ENCODE measurements at regions not wholly inside any gene's neighbourhood (a gene's known extent, or its start where the extent isn't known, plus 50 kb on each side); places are given as distances from the start of the nearest gene placed in this dataset.

- Histone ChIP-seq H3K27ac (ENCODE audit: low read length) (no peak overlapping the region), H3K9me3 (ENCODE audit: control insufficient read depth, insufficient read depth, low read length) (no peaks in the 10 kb centered on the region), H3K4me3 (ENCODE audit: low read length) (no peak overlapping the region), H3K27me3 (ENCODE audit: control insufficient read depth, insufficient read depth, low read length) (no peaks in the 10 kb centered on the region), H3K4me1 (ENCODE audit: control insufficient read depth, insufficient read depth, low read length) (no peaks in the 10 kb centered on the region), H3K36me3 (ENCODE audit: control insufficient read depth, insufficient read depth, low read length) (no peaks in the 10 kb centered on the region)
- no peak for DNase-seq (ENCODE audit: low read depth, low spot score)
- WGBS (ENCODE audit: insufficient coverage, insufficient read length), result no CpG with 5 or more reads among the region's 1 CpG
Observed at GRCh38 chr1:57845041-57845440, 421.2 kb upstream of the DAB1 start.

DNA sequence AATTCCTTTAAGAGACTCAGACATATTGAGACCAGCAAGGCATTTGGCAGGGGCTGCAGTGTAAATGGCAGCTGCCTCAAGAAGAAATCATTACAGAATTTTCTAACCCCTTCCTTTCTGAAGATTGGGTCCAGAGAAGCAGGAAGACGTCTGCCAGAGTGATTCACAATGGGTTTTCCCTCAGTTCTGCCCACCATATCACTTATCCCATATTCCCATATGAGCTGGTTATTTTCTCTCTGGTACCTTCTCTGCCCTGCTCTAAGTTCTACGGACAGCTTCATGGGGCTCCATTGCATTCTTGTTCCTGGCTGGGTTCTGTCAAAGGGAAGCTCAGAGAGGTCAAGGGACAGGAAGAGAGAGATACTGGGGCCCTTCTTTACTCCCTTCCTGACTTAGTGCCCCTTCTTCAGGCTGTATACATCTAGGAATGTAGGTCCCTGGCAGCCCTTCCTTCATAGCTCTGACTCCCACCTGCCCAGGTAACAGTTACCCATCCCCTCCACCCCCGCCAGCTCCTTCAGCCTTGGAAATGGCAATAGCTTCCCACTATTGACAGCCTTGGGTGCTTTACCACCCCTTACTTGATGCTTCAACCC lies 420.6 kb upstream of the DAB1 start:
- no peak for DNase-seq (ENCODE audit: low read depth, low spot score)
- H3K27me3 ChIP-seq (ENCODE audit: control insufficient read depth, insufficient read depth, low read length), result no peaks in the 10 kb centered on the region
- WGBS (ENCODE audit: insufficient coverage, insufficient read length), result no CpG with 5 or more reads among the region's 3 CpGs
- no peaks in the 10 kb centered on the region for H3K4me1 ChIP-seq (ENCODE audit: control insufficient read depth, insufficient read depth, low read length)
- no peak overlapping the region for H3K27ac ChIP-seq (ENCODE audit: low read length)
- no peaks in the 10 kb centered on the region for H3K36me3 ChIP-seq (ENCODE audit: control insufficient read depth, insufficient read depth, low read length)
- no peaks in the 10 kb centered on the region for H3K9me3 ChIP-seq (ENCODE audit: control insufficient read depth, insufficient read depth, low read length)
- no peak overlapping the region for H3K4me3 ChIP-seq (ENCODE audit: low read length)

GRCh38 chr1:57843760-57844159 lies 419.9 kb upstream of the DAB1 start:
- H3K4me3 ChIP-seq (ENCODE audit: low read length), result no peak overlapping the region
- H3K4me1 ChIP-seq (ENCODE audit: control insufficient read depth, insufficient read depth, low read length), result no peaks in the 10 kb centered on the region
- no peaks in the 10 kb centered on the region for H3K27me3 ChIP-seq (ENCODE audit: control insufficient read depth, insufficient read depth, low read length)
- DNase-seq (ENCODE audit: low read depth, low spot score), result no peak
- H3K27ac ChIP-seq (ENCODE audit: low read length), result no peak overlapping the region
- no peaks in the 10 kb centered on the region for H3K9me3 ChIP-seq (ENCODE audit: control insufficient read depth, insufficient read depth, low read length)
- no peaks in the 10 kb centered on the region for H3K36me3 ChIP-seq (ENCODE audit: control insufficient read depth, insufficient read depth, low read length)

- Histone ChIP-seq H3K27ac (ENCODE audit: low read length) (no peak overlapping the region), H3K9me3 (ENCODE audit: control insufficient read depth, insufficient read depth, low read length) (no peaks in the 10 kb centered on the region), H3K4me3 (ENCODE audit: low read length) (no peak overlapping the region), H3K36me3 (ENCODE audit: control insufficient read depth, insufficient read depth, low read length) (no peaks in the 10 kb centered on the region), H3K4me1 (ENCODE audit: control insufficient read depth, insufficient read depth, low read length) (peaks cover 2% of the 10 kb centered on the region; the same call in 1 of the 2 replicates), H3K27me3 (ENCODE audit: control insufficient read depth, insufficient read depth, low read length) (no peaks in the 10 kb centered on the region)
- no CpG with 5 or more reads among the region's 1 CpG for WGBS (ENCODE audit: insufficient coverage, insufficient read length)
- DNase-seq (ENCODE audit: low read depth, low spot score), result no peak
Observed at GRCh38 chr1:57839526-57839925, 415.7 kb upstream of the DAB1 start.

GRCh38 chr1:57839067-57839466 lies 415.2 kb upstream of the DAB1 start:
- no peak overlapping the region for H3K27ac ChIP-seq (ENCODE audit: low read length)
- no peak overlapping the region for H3K4me3 ChIP-seq (ENCODE audit: low read length)
- no peak for DNase-seq (ENCODE audit: low read depth, low spot score)
- peaks cover 2% of the 10 kb centered on the region; the same call in 1 of the 2 replicates for H3K4me1 ChIP-seq (ENCODE audit: control insufficient read depth, insufficient read depth, low read length)
- H3K36me3 ChIP-seq (ENCODE audit: control insufficient read depth, insufficient read depth, low read length), result no peaks in the 10 kb centered on the region
- H3K9me3 ChIP-seq (ENCODE audit: control insufficient read depth, insufficient read depth, low read length), result no peaks in the 10 kb centered on the region
- no CpG with 5 or more reads among the region's 1 CpG for WGBS (ENCODE audit: insufficient coverage, insufficient read length)
- H3K27me3 ChIP-seq (ENCODE audit: control insufficient read depth, insufficient read depth, low read length), result no peaks in the 10 kb centered on the region

- Histone ChIP-seq H3K4me1 (ENCODE audit: control insufficient read depth, insufficient read depth, low read length) (peaks cover 6% of the 10 kb centered on the region; the same call in 1 of the 2 replicates), H3K9me3 (ENCODE audit: control insufficient read depth, insufficient read depth, low read length) (no peaks in the 10 kb centered on the region), H3K27ac (ENCODE audit: low read length) (no peak overlapping the region), H3K27me3 (ENCODE audit: control insufficient read depth, insufficient read depth, low read length) (no peaks in the 10 kb centered on the region), H3K36me3 (ENCODE audit: control insufficient read depth, insufficient read depth, low read length) (no peaks in the 10 kb centered on the region), H3K4me3 (ENCODE audit: low read length) (no peak overlapping the region)
- DNase-seq (ENCODE audit: low read depth, low spot score), result no peak
- no CpG with 5 or more reads among the region's 5 CpGs for WGBS (ENCODE audit: insufficient coverage, insufficient read length)
Observed at GRCh38 chr1:57835620-57836019, 411.8 kb upstream of the DAB1 start.

- Histone ChIP-seq H3K36me3 (ENCODE audit: control insufficient read depth, insufficient read depth, low read length) (no peaks in the 10 kb centered on the region), H3K27me3 (ENCODE audit: control insufficient read depth, insufficient read depth, low read length) (no peaks in the 10 kb centered on the region), H3K27ac (ENCODE audit: low read length) (no peak overlapping the region), H3K9me3 (ENCODE audit: control insufficient read depth, insufficient read depth, low read length) (no peaks in the 10 kb centered on the region), H3K4me1 (ENCODE audit: control insufficient read depth, insufficient read depth, low read length) (peaks cover 6% of the 10 kb centered on the region; the same call in 1 of the 2 replicates), H3K4me3 (ENCODE audit: low read length) (no peak overlapping the region)
- no peak for DNase-seq (ENCODE audit: low read depth, low spot score)
- WGBS (ENCODE audit: insufficient coverage, insufficient read length), result 100% methylated on average over 1 of the region's 2 CpGs
Observed at GRCh38 chr1:57833296-57833695, 409.4 kb upstream of the DAB1 start.

GRCh38 chr1:57832612-57833011 lies 408.8 kb upstream of the DAB1 start:
- Histone ChIP-seq H3K27ac (ENCODE audit: low read length) (no peak overlapping the region), H3K27me3 (ENCODE audit: control insufficient read depth, insufficient read depth, low read length) (no peaks in the 10 kb centered on the region), H3K4me1 (ENCODE audit: control insufficient read depth, insufficient read depth, low read length) (peaks cover 6% of the 10 kb centered on the region; the same call in 1 of the 2 replicates), H3K9me3 (ENCODE audit: control insufficient read depth, insufficient read depth, low read length) (no peaks in the 10 kb centered on the region), H3K36me3 (ENCODE audit: control insufficient read depth, insufficient read depth, low read length) (no peaks in the 10 kb centered on the region), H3K4me3 (ENCODE audit: low read length) (no peak overlapping the region)
- no peak for DNase-seq (ENCODE audit: low read depth, low spot score)

DNA sequence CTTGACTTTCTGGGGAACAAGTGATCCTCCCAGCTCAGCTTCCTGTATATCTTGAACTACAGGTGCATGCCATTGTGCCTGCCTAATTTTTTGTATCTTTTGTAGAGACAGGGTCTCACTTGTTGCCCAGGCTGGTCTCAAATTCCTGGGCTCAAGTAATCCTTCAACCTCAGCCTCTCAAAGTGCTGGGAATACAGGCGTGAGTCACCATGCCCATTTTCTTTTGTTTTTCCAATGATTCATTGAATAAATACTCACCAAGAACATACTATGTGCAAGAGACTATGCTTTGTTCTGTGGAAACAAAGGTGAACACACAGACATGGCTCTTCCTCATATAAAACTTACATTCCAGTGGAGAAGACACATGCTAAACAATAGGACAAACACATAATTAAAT lies 407.8 kb upstream of the DAB1 start:
- peaks cover 6% of the 10 kb centered on the region; the same call in 1 of the 2 replicates for H3K4me1 ChIP-seq (ENCODE audit: control insufficient read depth, insufficient read depth, low read length)
- H3K27ac ChIP-seq (ENCODE audit: low read length), result no peak overlapping the region
- H3K27me3 ChIP-seq (ENCODE audit: control insufficient read depth, insufficient read depth, low read length), result no peaks in the 10 kb centered on the region
- H3K9me3 ChIP-seq (ENCODE audit: control insufficient read depth, insufficient read depth, low read length), result no peaks in the 10 kb centered on the region
- H3K4me3 ChIP-seq (ENCODE audit: low read length), result no peak overlapping the region
- no peaks in the 10 kb centered on the region for H3K36me3 ChIP-seq (ENCODE audit: control insufficient read depth, insufficient read depth, low read length)
- WGBS (ENCODE audit: insufficient coverage, insufficient read length), result no CpG with 5 or more reads among the region's 1 CpG
- DNase-seq (ENCODE audit: low read depth, low spot score), result no peak

- Histone ChIP-seq H3K27ac (ENCODE audit: low read length) (no peak overlapping the region), H3K4me3 (ENCODE audit: low read length) (no peak overlapping the region), H3K9me3 (ENCODE audit: control insufficient read depth, insufficient read depth, low read length) (no peaks in the 10 kb centered on the region), H3K36me3 (ENCODE audit: control insufficient read depth, insufficient read depth, low read length) (no peaks in the 10 kb centered on the region), H3K27me3 (ENCODE audit: control insufficient read depth, insufficient read depth, low read length) (no peaks in the 10 kb centered on the region), H3K4me1 (ENCODE audit: control insufficient read depth, insufficient read depth, low read length) (no peaks in the 10 kb centered on the region)
- no peak for DNase-seq (ENCODE audit: low read depth, low spot score)
- no CpG with 5 or more reads among the region's 2 CpGs for WGBS (ENCODE audit: insufficient coverage, insufficient read length)
Observed at GRCh38 chr1:57826535-57826934, 402.7 kb upstream of the DAB1 start.

DNA sequence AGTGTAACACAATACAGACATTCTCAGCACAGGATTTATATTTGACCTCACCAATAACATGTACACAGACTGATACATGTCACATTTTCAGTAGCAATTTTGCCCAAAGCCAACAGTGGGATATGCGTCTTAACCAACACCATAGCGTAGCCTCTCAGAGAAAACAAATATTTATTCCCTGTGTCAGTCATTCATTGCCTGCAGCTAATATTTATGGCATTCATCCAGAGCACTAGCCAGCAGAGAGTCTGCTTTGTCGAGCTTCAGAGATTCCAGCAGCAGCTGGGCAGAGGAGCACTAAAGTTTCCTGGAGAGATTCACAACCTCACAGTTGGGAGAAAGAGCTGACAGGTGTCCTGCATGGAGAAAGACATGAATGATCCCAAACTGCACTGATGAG lies 400.7 kb upstream of the DAB1 start:
- no peaks in the 10 kb centered on the region for H3K9me3 ChIP-seq (ENCODE audit: control insufficient read depth, insufficient read depth, low read length)
- no peaks in the 10 kb centered on the region for H3K36me3 ChIP-seq (ENCODE audit: control insufficient read depth, insufficient read depth, low read length)
- DNase-seq (ENCODE audit: low read depth, low spot score), result no peak
- H3K27ac ChIP-seq (ENCODE audit: low read length), result no peak overlapping the region
- no peak overlapping the region for H3K4me3 ChIP-seq (ENCODE audit: low read length)
- no CpG with 5 or more reads among the region's 3 CpGs for WGBS (ENCODE audit: insufficient coverage, insufficient read length)
- no peaks in the 10 kb centered on the region for H3K27me3 ChIP-seq (ENCODE audit: control insufficient read depth, insufficient read depth, low read length)
- no peaks in the 10 kb centered on the region for H3K4me1 ChIP-seq (ENCODE audit: control insufficient read depth, insufficient read depth, low read length)

Data from iPS DF 6.9 (cell line).